ENCODE measurements at regions not wholly inside any gene's neighbourhood (a gene's known extent, or its start where the extent isn't known, plus 50 kb on each side); places are given as distances from the start of the nearest gene placed in this dataset.

GRCh38 chr3:194201953-194202666 lies 66.2 kb downstream of the HES1 start:
- H3K4me1 ChIP-seq (ENCODE audit: insufficient read depth, low read length, poor library complexity, severe bottlenecking): peaks cover 29% of the 10 kb centered on the region
- H3K9me3 ChIP-seq (ENCODE audit: low read depth, low read length, poor library complexity, severe bottlenecking): no peaks in the 10 kb centered on the region
- H3K36me3 ChIP-seq (ENCODE audit: insufficient read depth, low read length, poor library complexity, severe bottlenecking): no peaks in the 10 kb centered on the region
- no peak for DNase-seq (ENCODE audit: low spot score)
- intact Hi-C loops (cut with micrococcal nuclease; ENCODE audit: unreplicated experiment): no loop called here
- TF ChIP-seq, protein P1, sequence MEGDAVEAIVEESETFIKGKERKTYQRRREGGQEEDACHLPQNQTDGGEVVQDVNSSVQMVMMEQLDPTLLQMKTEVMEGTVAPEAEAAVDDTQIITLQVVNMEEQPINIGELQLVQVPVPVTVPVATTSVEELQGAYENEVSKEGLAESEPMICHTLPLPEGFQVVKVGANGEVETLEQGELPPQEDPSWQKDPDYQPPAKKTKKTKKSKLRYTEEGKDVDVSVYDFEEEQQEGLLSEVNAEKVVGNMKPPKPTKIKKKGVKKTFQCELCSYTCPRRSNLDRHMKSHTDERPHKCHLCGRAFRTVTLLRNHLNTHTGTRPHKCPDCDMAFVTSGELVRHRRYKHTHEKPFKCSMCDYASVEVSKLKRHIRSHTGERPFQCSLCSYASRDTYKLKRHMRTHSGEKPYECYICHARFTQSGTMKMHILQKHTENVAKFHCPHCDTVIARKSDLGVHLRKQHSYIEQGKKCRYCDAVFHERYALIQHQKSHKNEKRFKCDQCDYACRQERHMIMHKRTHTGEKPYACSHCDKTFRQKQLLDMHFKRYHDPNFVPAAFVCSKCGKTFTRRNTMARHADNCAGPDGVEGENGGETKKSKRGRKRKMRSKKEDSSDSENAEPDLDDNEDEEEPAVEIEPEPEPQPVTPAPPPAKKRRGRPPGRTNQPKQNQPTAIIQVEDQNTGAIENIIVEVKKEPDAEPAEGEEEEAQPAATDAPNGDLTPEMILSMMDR (conservative IDR thresholded peaks at IDR 0.05; ENCODE audit: low read depth, low read length): no peak
- TF ChIP-seq EZH2 (IDR thresholded peaks at IDR 0.05; ENCODE audit: borderline replicate concordance, low read depth, low read length, poor library complexity, severe bottlenecking): no peak
- no peak overlapping the region for H3K27ac ChIP-seq (ENCODE audit: low read depth, low read length, poor library complexity, severe bottlenecking)
- POLR2A ChIA-PET (ENCODE audit: low non-redundant PET): no interaction called here
- no TSS peak for BruUV-seq (replicated peaks)
- no peak overlapping the region for H3K4me3 ChIP-seq (ENCODE audit: low read depth, low read length, poor library complexity, severe bottlenecking)
- no peaks in the 10 kb centered on the region for H3K27me3 ChIP-seq (replicated peaks; ENCODE audit: insufficient read depth, low read depth, low read length, poor library complexity)
- CTCF ChIA-PET: no interaction called here

GRCh38 chr3:194203482-194204041 lies 67.6 kb downstream of the HES1 start:
- TF ChIP-seq, protein P1 (conservative IDR thresholded peaks at IDR 0.05; ENCODE audit: low read depth, low read length): no peak
- TF ChIP-seq EZH2 (IDR thresholded peaks at IDR 0.05; ENCODE audit: borderline replicate concordance, low read depth, low read length, poor library complexity, severe bottlenecking): no peak
- DNase-seq (ENCODE audit: low spot score): no peak
- ChIA-PET CTCF (no interaction called here), POLR2A (ENCODE audit: low non-redundant PET) (no interaction called here)
- H3K27me3 ChIP-seq (replicated peaks; ENCODE audit: insufficient read depth, low read depth, low read length, poor library complexity): no peaks in the 10 kb centered on the region
- H3K36me3 ChIP-seq (ENCODE audit: insufficient read depth, low read length, poor library complexity, severe bottlenecking): no peaks in the 10 kb centered on the region
- BruUV-seq (replicated peaks): no TSS peak
- intact Hi-C loops (cut with micrococcal nuclease; ENCODE audit: unreplicated experiment): loop anchor here (2.0 kb wide), 1 partner anchor 111 kb away; no protein-coding TSS in a partner anchor
- H3K27ac ChIP-seq (ENCODE audit: low read depth, low read length, poor library complexity, severe bottlenecking): peak overlapping the region; percentile 17
- H3K4me3 ChIP-seq (ENCODE audit: low read depth, low read length, poor library complexity, severe bottlenecking): peak overlapping the region; percentile 35
- H3K9me3 ChIP-seq (ENCODE audit: low read depth, low read length, poor library complexity, severe bottlenecking): no peaks in the 10 kb centered on the region
- H3K4me1 ChIP-seq (ENCODE audit: insufficient read depth, low read length, poor library complexity, severe bottlenecking): peaks cover 29% of the 10 kb centered on the region

DNA sequence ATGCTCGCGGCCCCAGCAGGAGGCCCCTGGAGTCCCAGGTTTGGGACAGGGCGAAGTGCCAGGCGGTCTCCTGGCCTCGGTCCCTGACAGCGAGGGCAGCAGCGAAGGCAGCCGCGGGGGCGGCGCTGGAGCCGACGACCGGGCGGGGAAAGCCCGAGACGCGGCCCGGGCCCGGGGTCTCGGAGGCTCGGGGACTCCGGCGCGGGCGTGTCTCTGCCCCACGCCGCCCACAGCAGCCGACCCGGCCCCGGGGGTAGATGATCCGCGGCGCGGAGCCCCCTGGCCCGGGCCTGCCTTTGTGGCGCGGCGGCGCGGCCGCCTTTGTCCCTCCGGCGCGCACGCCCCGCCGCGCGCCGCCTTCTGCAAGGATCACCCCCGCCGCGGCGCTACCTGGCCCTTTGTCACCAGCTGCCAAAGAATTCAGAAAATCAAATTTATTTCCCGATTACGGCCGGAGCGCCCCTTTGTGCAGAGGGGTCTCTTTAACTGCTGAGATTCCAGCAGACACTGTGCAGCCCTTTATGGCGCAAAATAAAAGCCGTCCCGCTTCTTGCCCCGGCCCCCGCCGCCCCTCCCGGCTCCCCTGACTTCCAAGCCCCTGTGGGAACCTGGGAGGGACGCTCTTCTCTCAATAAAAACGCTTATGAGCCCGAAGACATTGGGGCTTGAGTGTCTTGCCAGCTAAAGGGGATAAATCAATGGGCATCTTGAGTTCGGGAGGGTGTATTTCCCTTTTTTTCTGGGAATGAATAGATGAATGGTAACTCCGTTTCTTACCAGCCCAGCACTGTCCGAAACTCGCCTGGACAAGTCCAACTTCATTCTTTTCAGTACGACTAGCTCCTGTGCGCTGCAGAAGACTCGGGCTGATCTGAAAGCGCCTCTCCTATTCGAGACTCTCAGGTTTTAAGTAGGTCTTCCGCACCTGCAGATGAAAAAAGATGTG lies 68.4 kb downstream of the HES1 start:
- BruUV-seq (replicated peaks): no TSS peak
- no peak for TF ChIP-seq EZH2 (IDR thresholded peaks at IDR 0.05; ENCODE audit: borderline replicate concordance, low read depth, low read length, poor library complexity, severe bottlenecking)
- TF ChIP-seq, protein P1 (conservative IDR thresholded peaks at IDR 0.05; ENCODE audit: low read depth, low read length): no peak
- intact Hi-C loops (cut with micrococcal nuclease; ENCODE audit: unreplicated experiment): loop anchor here (2.0 kb wide), 1 partner anchor 110 kb away; no protein-coding TSS in a partner anchor
- Histone ChIP-seq H3K27me3 (replicated peaks; ENCODE audit: insufficient read depth, low read depth, low read length, poor library complexity) (no peaks in the 10 kb centered on the region), H3K27ac (ENCODE audit: low read depth, low read length, poor library complexity, severe bottlenecking) (peak overlapping the region; percentile 17), H3K36me3 (ENCODE audit: insufficient read depth, low read length, poor library complexity, severe bottlenecking) (no peaks in the 10 kb centered on the region), H3K4me3 (ENCODE audit: low read depth, low read length, poor library complexity, severe bottlenecking) (peak overlapping the region; percentile 35), H3K4me1 (ENCODE audit: insufficient read depth, low read length, poor library complexity, severe bottlenecking) (peaks cover 29% of the 10 kb centered on the region), H3K9me3 (ENCODE audit: low read depth, low read length, poor library complexity, severe bottlenecking) (no peaks in the 10 kb centered on the region)
- ChIA-PET POLR2A (ENCODE audit: low non-redundant PET) (interaction anchor here (0.5 kb wide), 1 partner anchor 63 kb away, joined by 3 read pairs; no protein-coding TSS in a partner anchor), CTCF (no interaction called here)
- peak; percentile 40 for DNase-seq (ENCODE audit: low spot score)

All from A673 (cell line).